ENCODE measurements at regions not wholly inside any gene's neighbourhood (a gene's known extent, or its start where the extent isn't known, plus 50 kb on each side); places are given as distances from the start of the nearest gene placed in this dataset.

DNA sequence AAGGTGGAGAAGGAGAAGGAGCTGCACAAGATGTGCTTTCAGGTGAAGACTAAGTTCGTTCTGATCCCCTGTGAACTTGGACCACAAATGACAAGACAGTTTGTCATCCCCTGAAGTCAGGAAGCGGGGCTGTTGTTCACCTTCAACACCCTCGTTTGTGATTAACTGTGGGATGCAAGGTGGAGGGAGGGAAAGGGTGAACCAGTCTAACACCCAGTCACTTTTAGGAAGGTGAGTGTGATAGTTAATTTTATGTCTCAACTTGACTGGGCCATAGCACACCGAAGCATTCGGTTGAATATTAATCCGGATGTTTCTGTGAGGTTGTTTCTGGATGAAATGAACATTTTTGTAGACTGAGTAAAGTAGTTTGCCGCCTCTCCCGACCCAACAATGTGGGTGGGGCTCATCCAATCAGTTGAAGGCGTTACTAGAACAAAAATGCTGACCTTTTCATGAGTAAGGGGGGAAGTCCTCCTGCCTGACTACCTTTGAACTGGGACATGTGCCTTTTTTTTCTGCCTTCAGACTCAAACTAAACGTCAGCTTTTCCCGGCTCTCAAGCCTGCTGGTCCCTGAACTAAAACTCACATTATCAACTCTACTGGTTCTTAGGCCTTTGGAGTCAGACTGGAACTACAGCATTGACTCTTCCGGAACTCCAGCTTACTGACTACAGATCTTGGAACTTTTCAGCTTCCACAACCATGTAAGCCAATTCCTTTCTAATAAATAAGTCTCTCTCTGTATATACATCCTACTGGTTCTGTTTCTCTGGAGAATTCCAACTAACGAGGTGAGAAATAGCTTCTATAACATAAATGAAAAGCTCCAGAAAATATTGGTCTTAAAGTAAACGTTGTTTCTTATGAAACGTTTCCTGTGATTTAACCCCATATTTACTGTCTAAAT, 264.0 kb upstream of the SLITRK3 start:
- no peak for TF ChIP-seq POLR2A (IDR thresholded peaks at IDR 0.05)
- TF ChIP-seq, protein P1, sequence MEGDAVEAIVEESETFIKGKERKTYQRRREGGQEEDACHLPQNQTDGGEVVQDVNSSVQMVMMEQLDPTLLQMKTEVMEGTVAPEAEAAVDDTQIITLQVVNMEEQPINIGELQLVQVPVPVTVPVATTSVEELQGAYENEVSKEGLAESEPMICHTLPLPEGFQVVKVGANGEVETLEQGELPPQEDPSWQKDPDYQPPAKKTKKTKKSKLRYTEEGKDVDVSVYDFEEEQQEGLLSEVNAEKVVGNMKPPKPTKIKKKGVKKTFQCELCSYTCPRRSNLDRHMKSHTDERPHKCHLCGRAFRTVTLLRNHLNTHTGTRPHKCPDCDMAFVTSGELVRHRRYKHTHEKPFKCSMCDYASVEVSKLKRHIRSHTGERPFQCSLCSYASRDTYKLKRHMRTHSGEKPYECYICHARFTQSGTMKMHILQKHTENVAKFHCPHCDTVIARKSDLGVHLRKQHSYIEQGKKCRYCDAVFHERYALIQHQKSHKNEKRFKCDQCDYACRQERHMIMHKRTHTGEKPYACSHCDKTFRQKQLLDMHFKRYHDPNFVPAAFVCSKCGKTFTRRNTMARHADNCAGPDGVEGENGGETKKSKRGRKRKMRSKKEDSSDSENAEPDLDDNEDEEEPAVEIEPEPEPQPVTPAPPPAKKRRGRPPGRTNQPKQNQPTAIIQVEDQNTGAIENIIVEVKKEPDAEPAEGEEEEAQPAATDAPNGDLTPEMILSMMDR (IDR thresholded peaks at IDR 0.05) = no peak
